ENCODE measurements at regions not wholly inside any gene's neighbourhood (a gene's known extent, or its start where the extent isn't known, plus 50 kb on each side); places are given as distances from the start of the nearest gene placed in this dataset.

- Histone ChIP-seq H3K9me3 (ENCODE audit: control insufficient read depth, low read length) (no peaks in the 10 kb centered on the region), H3K4me3 (ENCODE audit: low read length) (no peak overlapping the region), H3K9ac (ENCODE audit: low read length) (no peak overlapping the region), H3K36me3 (ENCODE audit: control insufficient read depth, insufficient read depth, low read length) (no peaks in the 10 kb centered on the region), H3K4me1 (ENCODE audit: control insufficient read depth, insufficient read depth, low read length) (no peaks in the 10 kb centered on the region), H3K27me3 (ENCODE audit: control insufficient read depth, insufficient read depth, low read length) (no peaks in the 10 kb centered on the region)
These were observed 166.0 kb upstream of the ZNF536 start for GRCh38 chr19:30206187-30206586.

- H3K27me3 ChIP-seq (ENCODE audit: control insufficient read depth, insufficient read depth, low read length), result no peaks in the 10 kb centered on the region
- no peaks in the 10 kb centered on the region for H3K36me3 ChIP-seq (ENCODE audit: control insufficient read depth, insufficient read depth, low read length)
- H3K4me3 ChIP-seq (ENCODE audit: low read length), result no peak overlapping the region
- no peaks in the 10 kb centered on the region for H3K9me3 ChIP-seq (ENCODE audit: control insufficient read depth, low read length)
- no peaks in the 10 kb centered on the region for H3K4me1 ChIP-seq (ENCODE audit: control insufficient read depth, insufficient read depth, low read length)
- H3K9ac ChIP-seq (ENCODE audit: low read length), result no peak overlapping the region
These were observed 164.8 kb upstream of the ZNF536 start for GRCh38 chr19:30207357-30207756.

GRCh38 chr19:30208436-30209060 is 163.6 kb upstream of the ZNF536 start:
- no peaks in the 10 kb centered on the region for H3K4me1 ChIP-seq (ENCODE audit: control insufficient read depth, insufficient read depth, low read length)
- H3K4me3 ChIP-seq (ENCODE audit: low read length), result no peak overlapping the region
- H3K27me3 ChIP-seq (ENCODE audit: control insufficient read depth, insufficient read depth, low read length), result no peaks in the 10 kb centered on the region
- no peaks in the 10 kb centered on the region for H3K9me3 ChIP-seq (ENCODE audit: control insufficient read depth, low read length)
- no peaks in the 10 kb centered on the region for H3K36me3 ChIP-seq (ENCODE audit: control insufficient read depth, insufficient read depth, low read length)
- H3K9ac ChIP-seq (ENCODE audit: low read length), result no peak overlapping the region

GRCh38 chr19:30209617-30210600 is 162.3 kb upstream of the ZNF536 start:
- H3K27me3 ChIP-seq (ENCODE audit: control insufficient read depth, insufficient read depth, low read length), result no peaks in the 10 kb centered on the region
- no peaks in the 10 kb centered on the region for H3K9me3 ChIP-seq (ENCODE audit: control insufficient read depth, low read length)

GRCh38 chr19:30212574-30212973 is 159.6 kb upstream of the ZNF536 start:
- Histone ChIP-seq H3K36me3 (ENCODE audit: control insufficient read depth, insufficient read depth, low read length) (no peaks in the 10 kb centered on the region), H3K9ac (ENCODE audit: low read length) (no peak overlapping the region), H3K9me3 (ENCODE audit: control insufficient read depth, low read length) (no peaks in the 10 kb centered on the region), H3K4me3 (ENCODE audit: low read length) (no peak overlapping the region), H3K4me1 (ENCODE audit: control insufficient read depth, insufficient read depth, low read length) (no peaks in the 10 kb centered on the region), H3K27me3 (ENCODE audit: control insufficient read depth, insufficient read depth, low read length) (no peaks in the 10 kb centered on the region)

More at GRCh38 chr19:30209617-30210600, 162.3 kb upstream of the ZNF536 start:
- Histone ChIP-seq H3K4me3 (ENCODE audit: low read length) (no peak overlapping the region), H3K4me1 (ENCODE audit: control insufficient read depth, insufficient read depth, low read length) (no peaks in the 10 kb centered on the region), H3K36me3 (ENCODE audit: control insufficient read depth, insufficient read depth, low read length) (no peaks in the 10 kb centered on the region), H3K9ac (ENCODE audit: low read length) (no peak overlapping the region)

GRCh38 chr19:30214651-30215051 is 157.5 kb upstream of the ZNF536 start:
- no peaks in the 10 kb centered on the region for H3K27me3 ChIP-seq (ENCODE audit: control insufficient read depth, insufficient read depth, low read length)

GRCh38 chr19:30215248-30215647 is 156.9 kb upstream of the ZNF536 start:
- Histone ChIP-seq H3K9me3 (ENCODE audit: control insufficient read depth, low read length) (no peaks in the 10 kb centered on the region), H3K9ac (ENCODE audit: low read length) (no peak overlapping the region), H3K4me1 (ENCODE audit: control insufficient read depth, insufficient read depth, low read length) (no peaks in the 10 kb centered on the region), H3K36me3 (ENCODE audit: control insufficient read depth, insufficient read depth, low read length) (no peaks in the 10 kb centered on the region), H3K27me3 (ENCODE audit: control insufficient read depth, insufficient read depth, low read length) (no peaks in the 10 kb centered on the region), H3K4me3 (ENCODE audit: low read length) (no peak overlapping the region)

More at GRCh38 chr19:30214651-30215051, 157.5 kb upstream of the ZNF536 start:
- Histone ChIP-seq H3K36me3 (ENCODE audit: control insufficient read depth, insufficient read depth, low read length) (no peaks in the 10 kb centered on the region), H3K4me3 (ENCODE audit: low read length) (no peak overlapping the region), H3K9ac (ENCODE audit: low read length) (no peak overlapping the region), H3K4me1 (ENCODE audit: control insufficient read depth, insufficient read depth, low read length) (no peaks in the 10 kb centered on the region), H3K9me3 (ENCODE audit: control insufficient read depth, low read length) (no peaks in the 10 kb centered on the region)

- Histone ChIP-seq H3K4me3 (ENCODE audit: low read length) (no peak overlapping the region), H3K4me1 (ENCODE audit: control insufficient read depth, insufficient read depth, low read length) (no peaks in the 10 kb centered on the region), H3K9ac (ENCODE audit: low read length) (no peak overlapping the region), H3K9me3 (ENCODE audit: control insufficient read depth, low read length) (no peaks in the 10 kb centered on the region), H3K27me3 (ENCODE audit: control insufficient read depth, insufficient read depth, low read length) (peaks cover 4% of the 10 kb centered on the region), H3K36me3 (ENCODE audit: control insufficient read depth, insufficient read depth, low read length) (no peaks in the 10 kb centered on the region)
These were observed 155.7 kb upstream of the ZNF536 start for GRCh38 chr19:30216453-30216852.

GRCh38 chr19:30217461-30217860 is 154.7 kb upstream of the ZNF536 start:
- H3K36me3 ChIP-seq (ENCODE audit: control insufficient read depth, insufficient read depth, low read length), result no peaks in the 10 kb centered on the region
- no peak overlapping the region for H3K9ac ChIP-seq (ENCODE audit: low read length)
- H3K9me3 ChIP-seq (ENCODE audit: control insufficient read depth, low read length), result no peaks in the 10 kb centered on the region
- H3K4me3 ChIP-seq (ENCODE audit: low read length), result no peak overlapping the region
- no peaks in the 10 kb centered on the region for H3K4me1 ChIP-seq (ENCODE audit: control insufficient read depth, insufficient read depth, low read length)
- H3K27me3 ChIP-seq (ENCODE audit: control insufficient read depth, insufficient read depth, low read length), result peaks cover 13% of the 10 kb centered on the region

- H3K4me3 ChIP-seq (ENCODE audit: low read length), result no peak overlapping the region
- H3K4me1 ChIP-seq (ENCODE audit: control insufficient read depth, insufficient read depth, low read length), result no peaks in the 10 kb centered on the region
- no peaks in the 10 kb centered on the region for H3K36me3 ChIP-seq (ENCODE audit: control insufficient read depth, insufficient read depth, low read length)
- H3K9me3 ChIP-seq (ENCODE audit: control insufficient read depth, low read length), result no peaks in the 10 kb centered on the region
- H3K9ac ChIP-seq (ENCODE audit: low read length), result no peak overlapping the region
- peaks cover 32% of the 10 kb centered on the region for H3K27me3 ChIP-seq (ENCODE audit: control insufficient read depth, insufficient read depth, low read length)
These were observed 152.5 kb upstream of the ZNF536 start for GRCh38 chr19:30219702-30220101.

- H3K27me3 ChIP-seq (ENCODE audit: control insufficient read depth, insufficient read depth, low read length), result peaks cover 40% of the 10 kb centered on the region
- H3K4me1 ChIP-seq (ENCODE audit: control insufficient read depth, insufficient read depth, low read length), result no peaks in the 10 kb centered on the region
These were observed 151.0 kb upstream of the ZNF536 start for GRCh38 chr19:30221176-30221575.

GRCh38 chr19:30222428-30222873 is 149.7 kb upstream of the ZNF536 start:
- Histone ChIP-seq H3K4me3 (ENCODE audit: low read length) (no peak overlapping the region), H3K9me3 (ENCODE audit: control insufficient read depth, low read length) (no peaks in the 10 kb centered on the region), H3K27me3 (ENCODE audit: control insufficient read depth, insufficient read depth, low read length) (peaks cover 53% of the 10 kb centered on the region), H3K36me3 (ENCODE audit: control insufficient read depth, insufficient read depth, low read length) (no peaks in the 10 kb centered on the region), H3K4me1 (ENCODE audit: control insufficient read depth, insufficient read depth, low read length) (peaks cover 6% of the 10 kb centered on the region), H3K9ac (ENCODE audit: low read length) (no peak overlapping the region)

More at GRCh38 chr19:30221176-30221575, 151.0 kb upstream of the ZNF536 start:
- Histone ChIP-seq H3K36me3 (ENCODE audit: control insufficient read depth, insufficient read depth, low read length) (no peaks in the 10 kb centered on the region), H3K9ac (ENCODE audit: low read length) (no peak overlapping the region), H3K9me3 (ENCODE audit: control insufficient read depth, low read length) (no peaks in the 10 kb centered on the region), H3K4me3 (ENCODE audit: low read length) (no peak overlapping the region)

All from mucosa of stomach (tissue), 1 donor.